ENCODE measurements at regions not wholly inside any gene's neighbourhood (a gene's known extent, or its start where the extent isn't known, plus 50 kb on each side); places are given as distances from the start of the nearest gene placed in this dataset.

GRCh38 chr18:25787276-25787675, 303.1 kb downstream of the SS18 start:
- Histone ChIP-seq H3K27me3 (no peaks in the 10 kb centered on the region), H3K4me3 (replicated peaks in 1 of 3) (no peak overlapping the region), H3K9me3 (no peaks in the 10 kb centered on the region), H3K36me3 (no peaks in the 10 kb centered on the region), H3K27ac (no peak overlapping the region), H3K4me1 (no peaks in the 10 kb centered on the region)
- intact Hi-C loops (cut with DNase I), result no loop called here
- no peak for DNase-seq
- TF ChIP-seq POLR2A (IDR thresholded peaks at IDR 0.05), result no peak
- TF ChIP-seq CTCF (IDR thresholded peaks at IDR 0.05), result no peak
- 85 to 89% methylated on average over 5 of the region's 5 CpGs for WGBS, 2 donors

- H3K9me3 ChIP-seq, result no peaks in the 10 kb centered on the region
- H3K4me1 ChIP-seq, result no peaks in the 10 kb centered on the region
- intact Hi-C loops (cut with DNase I), result no loop called here
- 78 to 81% methylated on average over 2 of the region's 2 CpGs for WGBS, 2 donors
- H3K4me3 ChIP-seq (replicated peaks in 1 of 3), result no peak overlapping the region
- no peak for DNase-seq
- no peaks in the 10 kb centered on the region for H3K27me3 ChIP-seq
- H3K27ac ChIP-seq, result no peak overlapping the region
- H3K36me3 ChIP-seq, result no peaks in the 10 kb centered on the region
- TF ChIP-seq CTCF (IDR thresholded peaks at IDR 0.05), result no peak
- no peak for TF ChIP-seq POLR2A (IDR thresholded peaks at IDR 0.05)
These were observed 303.7 kb downstream of the SS18 start for GRCh38 chr18:25786758-25787157.

- DNase-seq, result no peak
- no peak overlapping the region for H3K27ac ChIP-seq
- H3K4me1 ChIP-seq, result no peaks in the 10 kb centered on the region
- no peaks in the 10 kb centered on the region for H3K9me3 ChIP-seq
- no peaks in the 10 kb centered on the region for H3K36me3 ChIP-seq
- intact Hi-C loops (cut with DNase I), result no loop called here
- 86 to 88% methylated on average over 7 of the region's 7 CpGs for WGBS, 2 donors
- H3K27me3 ChIP-seq, result no peaks in the 10 kb centered on the region
- TF ChIP-seq POLR2A (IDR thresholded peaks at IDR 0.05), result no peak
- no peak for TF ChIP-seq CTCF (IDR thresholded peaks at IDR 0.05)
- no peak overlapping the region for H3K4me3 ChIP-seq (replicated peaks in 1 of 3)
These were observed 310.3 kb downstream of the SS18 start for GRCh38 chr18:25780105-25780504.

GRCh38 chr18:25771796-25772195, 318.6 kb downstream of the SS18 start:
- H3K36me3 ChIP-seq, result no peaks in the 10 kb centered on the region
- no peak overlapping the region for H3K27ac ChIP-seq
- intact Hi-C loops (cut with DNase I), result no loop called here
- no peaks in the 10 kb centered on the region for H3K9me3 ChIP-seq
- no peaks in the 10 kb centered on the region for H3K4me1 ChIP-seq
- H3K4me3 ChIP-seq (replicated peaks in 1 of 3), result no peak overlapping the region
- TF ChIP-seq POLR2A (IDR thresholded peaks at IDR 0.05), result no peak
- TF ChIP-seq CTCF (IDR thresholded peaks at IDR 0.05), result no peak
- H3K27me3 ChIP-seq, result no peaks in the 10 kb centered on the region
- WGBS, 2 donors, result 89 to 90% methylated on average over 3 of the region's 3 CpGs
- no peak for DNase-seq

GRCh38 chr18:25764777-25765176, 325.6 kb downstream of the SS18 start:
- H3K4me3 ChIP-seq (replicated peaks in 1 of 3), result no peak overlapping the region
- 76 to 78% methylated on average over 4 of the region's 4 CpGs for WGBS, 2 donors
- DNase-seq, result no peak
- no peak overlapping the region for H3K27ac ChIP-seq
- TF ChIP-seq POLR2A (IDR thresholded peaks at IDR 0.05) (no peak), CTCF (IDR thresholded peaks at IDR 0.05) (no peak)
- no peaks in the 10 kb centered on the region for H3K4me1 ChIP-seq
- intact Hi-C loops (cut with DNase I), result no loop called here
- H3K27me3 ChIP-seq, result no peaks in the 10 kb centered on the region
- no peaks in the 10 kb centered on the region for H3K9me3 ChIP-seq
- no peaks in the 10 kb centered on the region for H3K36me3 ChIP-seq

All from thyroid gland (tissue), 4 donors.